Astrocyte of the spinal cord (primary cell): ENCODE measurements at regions not wholly inside any gene's neighbourhood (a gene's known extent, or its start where the extent isn't known, plus 50 kb on each side); places are given as distances from the start of the nearest gene placed in this dataset.

Experiments used
- DNase-seq: peaks from one replicate; pipeline ENCODE4 v3.0.0; 2011; ENCODE audit warnings: low read depth, low spot score
- H3K4me3 ChIP-seq: 2 replicates; pipeline ENCODE4 v1.5.1; 2011; ENCODE audit warnings: low read depth, mild to moderate bottlenecking, low read length, moderate library complexity
- CTCF ChIP-seq: IDR thresholded peaks from 2 replicates; pipeline ENCODE4 v1.5.1; 2012; ENCODE audit warnings: low read depth, mild to moderate bottlenecking, low read length, inconsistent platforms
- in situ Hi-C: cut with HindIII; loops from 2 replicates; pipeline ENCODE4 v1.10.0; 2017; ENCODE audit warnings: low sequenced_read_pairs

GRCh38 chr12:123062681-123063486 is 82.4 kb downstream of the ARL6IP4 start:
- in situ Hi-C loops: no loop called here
- DNase-seq: peak; percentile 28
- no peak for TF ChIP-seq CTCF
- H3K4me3 ChIP-seq: no peak overlapping the region

DNA sequence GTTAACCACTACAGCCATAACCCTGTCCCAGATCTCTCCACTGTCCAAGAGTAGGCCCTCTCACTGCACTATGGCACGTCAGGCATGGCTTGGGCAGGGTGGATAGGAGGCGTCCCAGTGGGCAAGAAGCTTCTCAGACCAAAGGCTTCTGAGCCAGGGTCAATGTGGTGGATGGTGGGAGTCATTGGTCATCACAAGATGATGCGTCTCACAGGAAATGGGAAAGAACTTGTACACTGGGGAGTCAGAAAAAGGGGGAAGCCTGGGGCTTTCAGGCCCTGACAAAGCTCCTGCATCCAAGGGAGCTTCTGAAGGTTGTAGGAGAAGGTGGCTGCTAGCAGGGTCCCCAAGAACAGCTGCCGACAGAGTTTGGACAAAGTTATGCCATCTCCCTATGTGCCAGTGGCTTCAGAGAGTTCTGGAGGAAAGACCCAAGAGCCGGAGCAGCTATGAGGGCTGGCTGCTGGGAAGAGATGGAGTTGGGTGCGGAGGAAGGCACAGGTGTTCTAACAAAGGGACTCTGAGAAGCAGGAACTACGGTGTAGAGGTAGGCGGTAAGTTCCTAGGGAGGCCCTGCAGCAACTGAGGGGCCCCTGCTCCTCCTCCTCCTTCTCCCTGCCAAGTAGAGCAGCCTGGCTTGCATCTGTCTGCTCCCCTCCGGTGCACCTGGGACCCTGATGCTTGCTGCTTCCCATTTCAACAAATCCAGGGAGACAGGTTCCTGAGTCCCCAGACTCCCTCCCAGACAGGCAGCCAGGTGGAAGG is 81.1 kb downstream of the ARL6IP4 start:
- H3K4me3 ChIP-seq: no peak overlapping the region
- DNase-seq: no peak
- TF ChIP-seq CTCF: no peak
- in situ Hi-C loops: no loop called here

GRCh38 chr12:123059500-123059899 is 79.0 kb downstream of the ARL6IP4 start:
- TF ChIP-seq CTCF: no peak
- no peak overlapping the region for H3K4me3 ChIP-seq
- no peak for DNase-seq
- in situ Hi-C loops: no loop called here

GRCh38 chr12:123058980-123059379 is 78.5 kb downstream of the ARL6IP4 start:
- in situ Hi-C loops: no loop called here
- DNase-seq: no peak
- no peak overlapping the region for H3K4me3 ChIP-seq
- no peak for TF ChIP-seq CTCF

GRCh38 chr12:123058481-123058880 is 78.0 kb downstream of the ARL6IP4 start:
- no peak overlapping the region for H3K4me3 ChIP-seq
- TF ChIP-seq CTCF: no peak
- in situ Hi-C loops: no loop called here
- no peak for DNase-seq

DNA sequence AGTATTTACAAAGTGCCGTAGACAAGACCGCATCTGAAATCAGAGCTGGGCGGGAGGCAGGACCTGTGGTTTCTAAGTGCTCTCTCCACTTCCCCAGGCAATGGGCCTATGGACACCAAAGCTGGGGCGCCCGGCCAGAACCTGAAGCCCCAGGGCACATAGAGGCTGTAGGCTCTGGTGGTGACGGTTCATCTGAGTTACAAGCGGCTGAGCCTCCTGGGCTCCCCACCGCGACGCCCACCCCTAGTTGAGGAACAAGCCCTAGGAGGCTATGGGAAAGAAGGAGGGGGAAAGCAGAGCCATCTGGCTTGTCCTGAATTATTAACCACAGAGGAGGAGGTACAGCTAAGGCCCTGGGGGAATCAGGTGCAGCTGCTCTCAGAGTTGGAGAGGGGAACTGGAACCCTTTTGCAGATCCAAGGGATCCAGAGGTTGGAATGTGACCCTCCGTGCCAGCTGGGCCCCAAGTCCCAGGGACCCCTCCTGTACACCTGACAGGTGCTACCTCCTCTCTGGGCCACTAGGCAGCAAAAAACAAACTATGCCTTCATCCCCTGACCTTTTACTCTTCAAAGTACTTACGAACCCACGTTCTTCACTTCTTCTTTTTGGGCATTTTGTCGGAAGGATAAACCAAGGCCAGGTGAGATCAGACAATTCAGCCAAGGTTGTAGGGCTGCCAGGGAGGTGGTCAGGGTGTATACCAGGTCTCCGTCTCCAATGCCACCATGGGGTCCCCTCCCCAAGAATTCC is 77.2 kb downstream of the ARL6IP4 start:
- in situ Hi-C loops: no loop called here
- H3K4me3 ChIP-seq: no peak overlapping the region
- TF ChIP-seq CTCF: no peak
- DNase-seq: no peak
